NOMO-1 treated with DMSO at 0.1 percent for 48 hours (cell line): ENCODE measurements at regions not wholly inside any gene's neighbourhood (a gene's known extent, or its start where the extent isn't known, plus 50 kb on each side); places are given as distances from the start of the nearest gene placed in this dataset.
"Not testable (repeated sequence)": the region's sequence is repeated elsewhere in the genome, so short reads cannot be mapped to it uniquely, and the experiment has no call there.

Source experiments
- DNase-seq: peaks from one replicate; lab custom pipeline; 2025; ENCODE audit not compliant: unreplicated experiment; lab: John Stamatoyannopoulos, UW

- DNase-seq = no peak
Observed at GRCh38 chr2:131827481-131828163, 299.9 kb downstream of the CCDC74A start.

DNA sequence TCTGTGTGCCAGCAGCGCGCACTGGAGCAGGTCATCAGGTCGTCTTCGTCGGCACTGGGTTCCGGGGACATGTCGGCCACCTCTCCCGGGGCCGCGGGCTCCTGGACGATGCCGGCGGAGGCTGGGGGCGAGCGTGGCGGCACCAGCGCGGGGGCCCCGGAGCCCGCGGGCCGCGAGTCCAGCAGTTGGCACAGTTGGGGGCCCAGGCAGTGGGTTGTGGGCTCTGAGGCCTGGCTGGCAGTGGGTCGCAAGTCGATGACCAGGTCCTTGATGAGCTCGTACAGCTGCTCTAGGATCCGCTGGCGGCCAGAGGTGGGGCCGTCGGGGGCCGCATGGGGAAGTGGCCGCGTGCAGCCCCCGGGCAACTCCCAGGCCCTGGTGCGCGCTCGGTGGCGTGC, 300.5 kb downstream of the CCDC74A start:
- no peak for DNase-seq

DNA sequence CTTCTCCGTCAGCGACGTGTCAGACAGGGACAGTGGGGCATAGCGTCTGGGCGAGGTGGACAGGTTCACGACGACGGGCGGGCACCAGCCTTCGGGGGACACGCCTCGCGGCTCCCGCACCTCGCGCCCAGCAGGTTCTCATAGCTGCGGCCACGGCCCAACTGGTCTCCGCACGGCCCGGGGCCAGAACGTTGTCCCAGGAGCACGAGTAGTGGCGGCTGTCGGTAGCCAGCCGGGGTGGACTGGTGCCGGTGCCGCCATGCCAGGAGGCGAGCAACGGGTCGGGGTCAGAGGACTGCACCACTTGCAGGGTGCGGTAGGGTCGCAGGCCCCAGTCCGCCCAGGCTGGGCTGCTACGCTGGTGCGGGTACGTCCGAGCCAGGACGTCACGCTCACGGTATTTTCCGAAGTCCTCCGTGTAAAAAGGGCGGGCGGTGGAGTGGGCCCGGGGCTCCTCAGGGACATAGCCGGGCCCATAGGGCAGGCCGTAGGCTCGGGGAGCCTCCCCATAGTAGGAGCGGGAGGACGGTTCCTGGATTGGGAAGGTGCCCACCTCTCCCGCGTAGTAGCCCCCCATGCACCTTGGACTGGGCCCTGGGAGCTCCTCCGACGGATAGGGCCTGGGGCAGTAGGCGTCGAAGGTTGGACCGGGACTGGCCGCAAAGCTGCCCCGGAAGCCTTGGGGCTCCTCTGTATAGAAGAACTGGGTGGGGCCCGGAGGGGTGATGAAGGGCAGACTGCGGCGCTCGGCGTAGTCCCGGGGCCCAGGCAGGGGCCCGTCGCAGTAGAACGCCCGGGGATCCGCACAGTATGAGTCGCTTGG, 301.2 kb downstream of the CCDC74A start:
- DNase-seq = not testable (repeated sequence)

DNA sequence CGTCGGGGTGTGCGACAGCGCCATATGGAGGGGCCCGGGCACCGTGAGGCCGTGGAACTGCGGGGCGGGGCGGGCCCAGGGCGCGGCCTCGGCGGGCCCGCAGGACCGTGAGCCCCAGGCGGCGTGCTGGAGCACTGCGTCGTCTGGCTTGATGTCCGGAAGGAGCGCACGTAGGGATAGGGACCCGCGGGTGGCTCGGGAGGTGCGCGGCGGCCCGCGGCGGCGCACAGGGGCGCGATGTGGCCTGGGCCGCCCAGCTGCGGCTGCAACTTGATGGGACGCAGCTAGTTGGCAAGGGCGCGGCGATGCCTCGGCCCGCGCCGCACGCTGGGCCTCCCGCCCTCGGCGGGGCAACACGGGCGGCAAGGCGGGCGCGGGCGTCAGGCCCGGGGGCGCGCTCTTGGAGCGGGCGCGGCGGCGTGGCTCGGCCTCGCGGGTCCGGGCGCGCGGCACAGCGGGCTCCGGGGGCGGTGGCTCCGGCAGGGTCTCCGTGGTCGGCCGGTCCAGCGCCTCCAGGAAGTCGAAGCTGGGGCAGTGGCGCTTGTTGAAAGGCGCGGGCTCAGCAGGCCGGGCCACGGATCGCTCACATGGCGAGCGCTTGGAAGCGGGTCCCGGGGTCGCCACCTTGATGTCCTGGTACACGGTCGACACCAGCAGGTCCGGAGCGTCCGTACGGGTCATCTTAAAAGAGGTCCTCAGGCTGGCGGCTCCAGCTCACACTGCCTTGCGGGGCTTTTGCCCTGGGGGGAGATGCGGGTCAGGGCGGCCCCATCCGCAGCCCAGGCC, 302.0 kb downstream of the CCDC74A start:
- DNase-seq = not testable (repeated sequence)

- DNase-seq = not testable (repeated sequence)
Observed at GRCh38 chr2:131830242-131830945, 302.7 kb downstream of the CCDC74A start.

GRCh38 chr2:131830946-131831310, 303.2 kb downstream of the CCDC74A start:
- DNase-seq = not testable (repeated sequence)

DNA sequence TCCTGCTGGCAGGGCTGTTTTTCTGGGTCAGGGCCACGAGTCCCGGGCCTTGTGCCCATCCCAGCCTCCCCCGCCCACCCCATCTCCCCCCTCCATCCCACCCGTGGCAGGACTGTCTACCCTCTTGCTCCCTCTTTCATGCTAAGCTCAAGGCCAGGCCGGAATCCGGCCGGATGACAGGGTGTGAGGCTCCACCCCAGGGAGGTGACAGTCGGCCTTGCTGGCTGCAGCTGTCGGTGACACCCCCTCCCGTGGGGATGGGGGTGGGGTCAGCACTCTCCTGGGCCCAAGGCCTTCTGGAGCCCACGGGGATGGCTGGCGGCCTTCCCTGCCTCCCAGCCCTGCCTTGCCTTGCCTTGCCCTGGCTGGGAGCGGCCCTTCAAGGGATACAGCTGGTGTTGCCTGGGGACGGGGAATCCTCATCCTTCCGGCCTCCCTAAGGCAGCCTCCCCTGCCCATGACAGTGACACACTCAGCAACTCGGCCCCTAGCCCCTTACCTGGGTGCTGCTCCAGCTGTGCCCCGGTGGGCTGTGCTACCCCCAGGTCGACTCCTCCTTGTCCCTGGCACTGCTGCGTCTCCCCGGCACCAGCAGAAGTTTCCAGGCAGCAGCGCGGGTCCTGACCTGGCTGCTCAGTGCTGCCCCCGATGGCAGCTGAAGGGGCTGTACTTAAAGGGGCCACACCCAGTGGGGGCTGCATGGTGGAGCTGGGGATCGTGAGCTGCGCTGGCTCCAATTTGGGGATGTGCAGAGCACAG, 303.9 kb downstream of the CCDC74A start:
- DNase-seq = not testable (repeated sequence)

DNA sequence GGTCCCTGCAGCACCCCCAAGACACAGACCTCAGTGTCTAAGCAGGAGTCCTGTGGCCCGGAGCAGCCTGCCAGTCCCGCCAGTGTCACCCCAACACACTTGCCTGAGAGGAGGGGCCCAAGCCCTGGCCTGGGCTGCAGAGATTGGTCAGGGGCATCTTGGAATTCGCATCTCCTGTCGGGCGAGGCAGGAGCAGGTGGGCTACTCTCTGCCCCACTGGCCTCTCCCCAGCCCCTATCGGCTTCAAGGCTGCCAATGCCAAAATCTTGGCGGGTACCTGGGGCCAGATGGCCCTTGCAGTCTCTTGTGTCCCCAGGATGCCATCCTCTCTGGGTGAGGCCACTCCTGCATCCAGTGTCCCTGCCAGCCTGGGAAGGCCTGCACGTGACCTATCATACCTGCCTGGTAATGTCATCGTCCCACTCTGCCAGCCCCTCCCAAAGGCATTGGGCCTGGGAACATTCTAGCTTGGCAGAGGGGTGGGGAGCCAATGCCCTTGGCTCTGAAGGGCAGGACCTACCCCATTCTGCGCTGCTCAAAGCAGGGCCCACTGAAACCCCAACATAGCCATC, 304.6 kb downstream of the CCDC74A start:
- DNase-seq = not testable (repeated sequence)

DNA sequence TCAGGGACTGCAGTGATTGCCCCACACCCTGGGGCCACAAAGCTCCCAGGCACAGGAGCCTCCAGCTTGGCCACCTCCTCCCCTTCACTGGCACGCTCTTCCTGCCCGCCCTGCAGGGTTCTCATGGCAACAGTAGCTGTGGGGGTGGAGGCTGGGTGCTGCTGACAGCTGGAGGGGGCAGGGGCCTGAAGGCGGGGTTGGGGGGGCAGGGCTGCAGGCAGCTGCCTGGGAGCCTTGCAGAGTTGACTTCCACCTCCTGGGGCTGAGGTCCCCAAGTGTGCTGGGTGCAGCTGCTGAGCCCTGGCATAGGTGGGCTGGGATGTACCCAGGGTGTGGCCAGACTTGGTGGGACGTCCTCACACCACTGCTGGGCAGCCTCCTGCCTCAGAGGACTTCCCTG, 305.2 kb downstream of the CCDC74A start:
- DNase-seq = not testable (repeated sequence)

DNA sequence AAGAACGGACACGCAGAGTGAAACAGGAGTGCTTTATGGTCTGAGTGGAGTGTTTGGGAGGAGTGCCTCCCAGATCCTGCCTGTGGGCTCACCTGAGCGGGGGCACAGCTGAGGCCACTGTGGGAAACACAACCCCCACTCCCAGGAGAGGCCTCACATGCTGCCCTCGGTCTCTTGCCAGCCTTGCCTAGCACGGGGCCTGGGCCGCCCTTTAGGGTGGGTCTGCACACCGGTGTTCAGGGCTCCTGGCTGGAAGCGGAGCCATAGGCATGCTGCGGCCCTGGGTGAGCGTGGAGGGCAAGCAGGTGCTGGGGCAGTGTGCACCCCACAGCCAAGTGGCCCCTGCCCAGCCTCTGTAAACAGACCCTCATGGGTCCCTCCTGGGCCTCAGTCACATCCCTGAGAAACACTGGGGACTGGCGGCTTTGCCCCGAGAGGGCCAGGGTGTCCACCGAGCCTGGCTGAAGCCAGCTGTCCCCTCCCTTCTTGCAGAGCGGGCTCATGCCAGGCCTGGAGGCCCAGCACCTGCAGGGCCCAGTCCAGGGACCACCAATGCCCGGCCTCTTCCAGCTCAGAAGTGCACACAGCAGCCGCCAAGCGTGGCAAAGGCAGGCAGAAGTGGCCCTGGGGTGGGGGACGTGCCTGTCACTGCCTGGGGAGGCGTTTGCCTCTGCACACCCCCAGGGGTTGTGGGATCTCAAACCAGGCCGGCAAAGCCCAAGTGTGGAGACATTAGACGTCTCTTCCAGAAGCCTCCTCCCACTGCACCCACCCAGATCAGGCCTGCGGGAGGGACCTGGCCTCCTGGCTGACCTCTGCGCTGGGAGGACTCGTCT, 305.9 kb downstream of the CCDC74A start:
- not testable (repeated sequence) for DNase-seq

DNA sequence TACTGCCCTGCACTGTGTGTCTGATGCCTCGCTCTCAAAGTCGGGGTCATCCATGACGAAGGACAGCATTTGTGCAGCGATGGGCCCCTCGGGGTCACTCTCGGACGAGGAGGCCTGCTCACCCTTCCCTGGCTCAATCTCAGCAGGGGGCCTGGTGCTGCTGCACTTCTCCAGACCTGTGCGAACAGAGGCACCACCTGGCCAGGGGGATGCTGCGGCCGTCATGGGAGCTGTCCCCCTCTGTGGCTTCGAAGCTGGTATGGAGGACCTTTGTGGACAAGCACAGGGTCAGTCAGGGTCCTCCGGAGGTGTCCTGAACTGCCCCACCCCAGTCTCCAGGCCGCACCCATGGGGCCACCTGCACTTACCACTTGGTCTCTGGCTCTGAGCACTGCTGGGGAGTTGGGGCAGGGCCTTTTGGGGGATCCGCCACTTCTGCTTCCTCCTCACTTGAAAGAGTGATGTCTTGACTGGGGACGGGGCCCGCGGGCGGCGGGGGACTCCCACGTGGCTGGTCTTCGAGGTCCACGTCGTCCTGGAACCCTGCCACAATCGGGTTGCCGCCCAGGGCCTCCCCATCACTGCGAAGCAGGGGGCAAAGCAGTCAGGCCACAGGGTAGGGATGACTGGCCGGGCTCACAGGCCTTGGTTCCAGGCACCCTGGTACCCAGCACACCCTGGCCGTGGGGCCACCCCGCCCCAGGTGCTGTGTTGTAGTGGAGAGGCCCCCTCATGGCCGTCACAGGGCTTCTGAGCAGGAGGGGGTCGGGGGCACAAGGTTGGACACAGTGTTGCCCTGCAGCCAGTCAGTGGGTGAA, 306.7 kb downstream of the CCDC74A start:
- DNase-seq = not testable (repeated sequence)

DNA sequence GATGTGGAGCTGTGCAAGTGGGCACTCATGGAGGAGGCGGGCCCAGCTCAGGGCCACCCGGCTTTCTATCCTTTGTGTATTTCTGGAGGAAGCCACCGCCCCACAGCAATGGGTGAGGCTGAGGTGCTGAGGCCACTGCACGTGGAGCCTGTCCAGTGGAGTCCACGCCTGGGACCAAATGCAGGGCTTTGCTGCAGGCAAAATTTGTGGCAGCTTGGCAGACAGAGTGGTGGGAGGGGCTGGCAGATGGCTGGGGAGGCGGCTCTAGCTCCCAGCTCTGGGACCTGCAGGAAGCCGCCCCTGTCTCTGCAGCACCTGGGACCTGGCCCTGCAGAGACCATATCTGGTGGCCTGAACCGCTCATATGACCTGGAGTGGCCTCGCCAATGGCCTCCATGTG, 307.3 kb downstream of the CCDC74A start:
- not testable (repeated sequence) for DNase-seq

DNA sequence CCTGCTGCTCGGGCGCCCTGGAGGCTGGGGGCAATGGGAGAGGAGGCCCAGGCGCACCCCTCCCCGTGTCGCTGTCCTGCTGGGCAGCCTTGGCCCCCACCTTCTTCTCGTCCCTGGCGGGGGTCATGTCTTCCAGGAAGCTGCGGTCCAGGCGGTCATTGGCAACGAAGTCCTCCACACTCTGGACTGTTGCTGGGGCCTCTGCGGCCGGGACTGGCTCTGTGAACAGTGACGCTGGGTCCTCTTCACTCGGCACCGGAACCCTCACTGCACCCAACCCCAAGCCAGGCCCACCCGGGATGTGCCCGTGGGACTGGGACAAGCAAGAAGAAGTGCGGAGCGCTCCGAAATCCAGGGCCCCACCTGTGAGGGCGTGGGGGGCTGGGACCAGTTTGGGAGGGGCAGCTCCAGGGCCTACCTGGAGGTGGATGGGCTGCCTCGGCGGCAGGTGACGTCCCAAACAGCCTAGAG, 308.0 kb downstream of the CCDC74A start:
- no peak for DNase-seq

- not testable (repeated sequence) for DNase-seq
Observed at GRCh38 chr2:131836116-131836515, 308.4 kb downstream of the CCDC74A start.

GRCh38 chr2:131844044-131844443, 316.4 kb downstream of the CCDC74A start:
- DNase-seq = not testable (repeated sequence)

DNA sequence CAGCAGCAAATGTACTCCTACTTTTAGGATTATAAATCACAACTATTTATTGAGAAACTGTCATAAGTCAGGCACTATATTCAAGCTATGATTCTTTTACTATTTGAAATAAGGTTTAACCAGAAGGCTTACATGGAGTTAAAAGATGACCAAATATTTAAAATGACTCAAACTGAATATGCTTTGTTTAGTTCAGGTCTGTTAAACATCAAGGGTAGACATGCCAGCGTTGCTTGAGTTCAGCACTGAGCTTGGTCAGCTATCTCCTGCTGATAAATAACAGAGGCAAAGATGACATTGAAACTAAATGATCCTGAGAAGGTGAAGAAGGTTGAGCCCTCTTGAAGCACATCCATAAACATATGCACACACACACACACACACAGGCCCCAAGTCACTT, 305.6 kb downstream of the ANKRD30BL start:
- DNase-seq = not testable (repeated sequence)

DNA sequence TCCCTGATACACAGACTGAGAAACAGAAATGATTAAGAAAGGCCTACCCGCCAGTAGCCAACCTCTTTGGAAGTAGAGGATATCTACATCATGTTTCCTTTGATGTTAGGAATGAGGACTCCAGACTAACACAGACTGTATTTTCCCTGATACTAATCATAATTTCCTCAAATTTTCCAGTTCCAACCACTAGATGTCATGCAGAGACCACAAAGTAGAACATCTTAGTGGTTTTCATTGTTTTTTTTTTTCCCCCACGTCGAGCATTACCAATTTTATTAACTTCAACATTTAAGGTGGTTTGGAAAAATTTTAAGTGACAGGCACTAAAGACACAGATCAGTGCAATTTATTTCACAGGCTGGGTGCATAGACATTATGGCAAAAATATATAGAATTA, 303.6 kb downstream of the ANKRD30BL start:
- not testable (repeated sequence) for DNase-seq
